Tibial nerve (tissue), 4 donors: ENCODE measurements at regions not wholly inside any gene's neighbourhood (a gene's known extent, or its start where the extent isn't known, plus 50 kb on each side); places are given as distances from the start of the nearest gene placed in this dataset.

Experiments
- EP300 ChIP-seq, 2 donors: sonication (generic); formaldehyde crosslinking; IDR thresholded peaks; one replicate each; pipeline ENCODE4 v1.6.1; 2017; ENCODE audit warnings: antibody characterized with exemption in 2 of 2, mild to moderate bottlenecking in 1 of 2
- POLR2A ChIP-seq, 2 donors: fragments of 450-650 bp; IDR thresholded peaks; one replicate each; pipeline ENCODE4 v1.6.1; 2017; ENCODE audit warnings: antibody characterized with exemption in 2 of 2, mild to moderate bottlenecking in 2 of 2, moderate library complexity in 2 of 2
- TF ChIP-seq, protein P1 (sequence below), 5 experiments: fragments of 200-600 bp in 3 of 5; fragments of 450-650 bp in 2 of 5; sonication (generic) in 3 of 5; IDR thresholded peaks; one replicate each; pipeline ENCODE4 v1.5.1; 2016 to 2019; ENCODE audit warnings: antibody characterized with exemption in 5 of 5, mild to moderate bottlenecking in 3 of 5, moderate library complexity in 2 of 5

DNA sequence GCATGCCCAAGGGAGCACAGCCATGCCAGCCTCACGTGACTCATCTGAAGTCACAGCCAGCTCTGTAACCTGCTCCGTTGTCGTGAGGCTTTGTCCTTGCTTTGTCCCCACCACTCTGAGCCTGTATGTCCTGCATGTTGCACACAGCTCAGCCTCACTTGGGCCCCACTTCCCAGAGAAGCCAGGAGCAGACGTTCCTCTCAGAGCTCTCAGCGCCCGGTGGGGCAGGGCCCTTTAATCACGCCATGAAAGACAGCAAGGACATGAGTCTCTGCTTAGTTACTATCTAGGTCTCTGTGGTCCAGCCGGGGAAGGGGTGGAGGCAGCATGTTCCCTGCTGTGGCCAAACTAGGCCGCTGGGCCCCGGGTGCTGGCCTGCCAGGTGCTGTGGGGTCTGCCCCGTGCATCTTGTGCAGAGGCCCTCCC lies 127.4 kb upstream of the FAM20C start:
- TF ChIP-seq, protein P1, sequence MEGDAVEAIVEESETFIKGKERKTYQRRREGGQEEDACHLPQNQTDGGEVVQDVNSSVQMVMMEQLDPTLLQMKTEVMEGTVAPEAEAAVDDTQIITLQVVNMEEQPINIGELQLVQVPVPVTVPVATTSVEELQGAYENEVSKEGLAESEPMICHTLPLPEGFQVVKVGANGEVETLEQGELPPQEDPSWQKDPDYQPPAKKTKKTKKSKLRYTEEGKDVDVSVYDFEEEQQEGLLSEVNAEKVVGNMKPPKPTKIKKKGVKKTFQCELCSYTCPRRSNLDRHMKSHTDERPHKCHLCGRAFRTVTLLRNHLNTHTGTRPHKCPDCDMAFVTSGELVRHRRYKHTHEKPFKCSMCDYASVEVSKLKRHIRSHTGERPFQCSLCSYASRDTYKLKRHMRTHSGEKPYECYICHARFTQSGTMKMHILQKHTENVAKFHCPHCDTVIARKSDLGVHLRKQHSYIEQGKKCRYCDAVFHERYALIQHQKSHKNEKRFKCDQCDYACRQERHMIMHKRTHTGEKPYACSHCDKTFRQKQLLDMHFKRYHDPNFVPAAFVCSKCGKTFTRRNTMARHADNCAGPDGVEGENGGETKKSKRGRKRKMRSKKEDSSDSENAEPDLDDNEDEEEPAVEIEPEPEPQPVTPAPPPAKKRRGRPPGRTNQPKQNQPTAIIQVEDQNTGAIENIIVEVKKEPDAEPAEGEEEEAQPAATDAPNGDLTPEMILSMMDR (IDR thresholded peaks at IDR 0.05): no peak
- no peak for TF ChIP-seq POLR2A (IDR thresholded peaks at IDR 0.05)
- TF ChIP-seq EP300 (IDR thresholded peaks at IDR 0.05): no peak
